Lower leg skin (tissue), 4 donors: ENCODE measurements at regions not wholly inside any gene's neighbourhood (a gene's known extent, or its start where the extent isn't known, plus 50 kb on each side); places are given as distances from the start of the nearest gene placed in this dataset.

Experiments
- DNase-seq, 2 donors: peaks; one replicate each; pipeline ENCODE4 v3.0.0-alpha.2; 2019; ENCODE audit warnings: low spot score in 2 of 2
- H3K4me3 ChIP-seq: fragments of 200-600 bp; sonication (generic); 2 replicates; pipeline ENCODE4 v1.5.1; 2017; ENCODE audit warnings: mild to moderate bottlenecking, low read depth; ENCODE audit not compliant: poor library complexity, severe bottlenecking
- POLR2A ChIP-seq, 2 donors: fragments of 450-650 bp; IDR thresholded peaks; one replicate each; pipeline ENCODE4 v1.6.1; 2016 to 2017; ENCODE audit warnings: antibody characterized with exemption in 2 of 2, mild to moderate bottlenecking in 1 of 2, moderate library complexity in 1 of 2
- WGBS, 2 donors: methylation state at CpG; one replicate each; pipeline ENCODE4 v1.1.5; 2018; 5-methylcytosine and 5-hydroxymethylcytosine counted together
- intact Hi-C: fragments of 100-400 bp; cut with DNase I; formaldehyde crosslinking; loops from one replicate; pipeline ENCODE4 v1.15.0; 2023; ENCODE audit warnings: low total_unique reads
- TF ChIP-seq, protein P1 (sequence below), 3 donors: fragments of 450-650 bp; IDR thresholded peaks; one replicate each; pipeline ENCODE4 v1.5.1; 2016; ENCODE audit warnings: antibody characterized with exemption in 3 of 3, mild to moderate bottlenecking in 3 of 3, moderate library complexity in 2 of 3

DNA sequence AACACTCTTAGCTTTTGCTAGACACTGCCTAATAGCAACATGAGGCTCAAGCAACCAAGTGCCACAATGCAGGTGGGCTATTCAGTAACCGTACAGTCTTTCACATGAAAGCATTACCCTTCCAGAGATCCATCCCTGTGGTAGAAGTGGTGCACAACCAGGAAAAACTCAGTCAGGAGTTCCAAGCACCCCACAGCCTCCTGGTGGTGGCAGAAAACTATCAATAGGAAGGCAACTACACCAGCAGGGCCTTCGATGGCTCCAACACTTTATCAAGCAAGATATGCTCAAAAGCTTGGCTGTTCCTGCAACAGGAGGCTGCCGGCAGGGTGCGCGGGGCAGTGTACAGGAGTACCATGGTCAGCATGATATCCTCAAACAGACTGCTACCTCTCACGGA lies 176.1 kb upstream of the DLGAP1 start:
- H3K4me3 ChIP-seq: no peak overlapping the region
- TF ChIP-seq POLR2A (IDR thresholded peaks at IDR 0.05): no peak
- TF ChIP-seq, protein P1, sequence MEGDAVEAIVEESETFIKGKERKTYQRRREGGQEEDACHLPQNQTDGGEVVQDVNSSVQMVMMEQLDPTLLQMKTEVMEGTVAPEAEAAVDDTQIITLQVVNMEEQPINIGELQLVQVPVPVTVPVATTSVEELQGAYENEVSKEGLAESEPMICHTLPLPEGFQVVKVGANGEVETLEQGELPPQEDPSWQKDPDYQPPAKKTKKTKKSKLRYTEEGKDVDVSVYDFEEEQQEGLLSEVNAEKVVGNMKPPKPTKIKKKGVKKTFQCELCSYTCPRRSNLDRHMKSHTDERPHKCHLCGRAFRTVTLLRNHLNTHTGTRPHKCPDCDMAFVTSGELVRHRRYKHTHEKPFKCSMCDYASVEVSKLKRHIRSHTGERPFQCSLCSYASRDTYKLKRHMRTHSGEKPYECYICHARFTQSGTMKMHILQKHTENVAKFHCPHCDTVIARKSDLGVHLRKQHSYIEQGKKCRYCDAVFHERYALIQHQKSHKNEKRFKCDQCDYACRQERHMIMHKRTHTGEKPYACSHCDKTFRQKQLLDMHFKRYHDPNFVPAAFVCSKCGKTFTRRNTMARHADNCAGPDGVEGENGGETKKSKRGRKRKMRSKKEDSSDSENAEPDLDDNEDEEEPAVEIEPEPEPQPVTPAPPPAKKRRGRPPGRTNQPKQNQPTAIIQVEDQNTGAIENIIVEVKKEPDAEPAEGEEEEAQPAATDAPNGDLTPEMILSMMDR (IDR thresholded peaks at IDR 0.05): no peak
- WGBS, 2 donors: 91 to 93% methylated on average over 6 of the region's 6 CpGs
- DNase-seq: no peak
- intact Hi-C loops: no loop called here

GRCh38 chr18:4605212-4605611 lies 150.1 kb upstream of the DLGAP1 start:
- WGBS, 2 donors: 30 to 31% methylated on average over 3 of the region's 3 CpGs
- no peak for DNase-seq
- H3K4me3 ChIP-seq: no peak overlapping the region
- intact Hi-C loops: no loop called here
- TF ChIP-seq POLR2A (IDR thresholded peaks at IDR 0.05): no peak
- TF ChIP-seq, protein P1 (IDR thresholded peaks at IDR 0.05): no peak

DNA sequence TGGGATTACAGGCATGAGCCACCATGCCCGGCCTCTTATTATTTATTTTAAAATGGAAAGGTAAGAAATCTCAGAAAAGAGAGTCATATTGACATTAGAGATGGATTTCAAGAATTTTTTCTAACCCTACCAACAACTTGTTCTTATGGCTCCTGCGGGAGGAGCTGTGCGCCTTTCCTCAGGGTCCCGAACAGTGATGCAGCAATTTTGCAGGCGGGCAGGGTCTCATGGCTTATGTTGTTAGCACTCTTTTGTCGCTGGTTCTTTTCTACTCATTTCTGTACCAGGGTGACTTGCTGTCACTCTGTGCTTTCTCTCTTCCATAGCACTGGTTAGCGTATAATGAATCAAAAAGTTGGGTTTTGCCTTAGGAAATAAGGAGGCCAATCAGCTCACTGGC lies 148.8 kb upstream of the DLGAP1 start:
- no peak overlapping the region for H3K4me3 ChIP-seq
- DNase-seq: no peak
- intact Hi-C loops: no loop called here
- WGBS, 2 donors: 88 to 91% methylated on average over 7 of the region's 7 CpGs
- TF ChIP-seq, protein P1 (IDR thresholded peaks at IDR 0.05): no peak
- no peak for TF ChIP-seq POLR2A (IDR thresholded peaks at IDR 0.05)

GRCh38 chr18:4599312-4599711 lies 144.2 kb upstream of the DLGAP1 start:
- TF ChIP-seq, protein P1 (IDR thresholded peaks at IDR 0.05): no peak
- no peak for TF ChIP-seq POLR2A (IDR thresholded peaks at IDR 0.05)
- intact Hi-C loops: no loop called here
- no peak for DNase-seq
- WGBS, 2 donors: 60% methylated on average over 4 of the region's 4 CpGs
- no peak overlapping the region for H3K4me3 ChIP-seq

DNA sequence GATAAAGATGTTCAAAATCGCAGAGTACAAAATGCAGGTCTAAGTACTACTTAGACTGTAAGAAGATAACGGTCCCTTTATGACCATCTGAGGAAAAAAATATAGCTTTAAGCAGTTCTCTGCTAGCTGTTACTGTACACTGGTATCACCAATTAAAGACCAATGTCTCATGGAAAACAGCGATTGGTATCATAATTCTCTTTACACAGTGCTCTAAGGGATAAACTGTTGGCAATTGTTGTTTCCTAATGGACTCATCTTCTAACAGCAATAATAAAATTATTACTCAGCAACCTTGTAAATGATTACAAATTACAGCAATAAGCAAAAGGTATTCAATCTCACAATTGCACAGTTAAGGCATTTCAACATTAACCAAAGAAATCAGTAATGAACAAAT lies 142.2 kb upstream of the DLGAP1 start:
- H3K4me3 ChIP-seq: no peak overlapping the region
- intact Hi-C loops: no loop called here
- DNase-seq: no peak
- TF ChIP-seq, protein P1 (IDR thresholded peaks at IDR 0.05): no peak
- no peak for TF ChIP-seq POLR2A (IDR thresholded peaks at IDR 0.05)
- WGBS, 2 donors: 84 to 87% methylated on average over 3 of the region's 3 CpGs

GRCh38 chr18:4593895-4594294 lies 138.8 kb upstream of the DLGAP1 start:
- no peak overlapping the region for H3K4me3 ChIP-seq
- no peak for TF ChIP-seq POLR2A (IDR thresholded peaks at IDR 0.05)
- TF ChIP-seq, protein P1 (IDR thresholded peaks at IDR 0.05): no peak
- intact Hi-C loops: no loop called here
- DNase-seq: no peak
- 88 to 100% methylated on average over 1 of the region's 1 CpG for WGBS, 2 donors
